Activated T-helper 1 cell treated with anti-CD3 and anti-CD28 coated beads, Interleukin-12 subunit alpha, Interleukin-12 subunit beta, Interleukin-2, Interleukin-4 antibody, amounts not matched to agents 30 ng/mL and 10 ng/mL and 1 ng/mL, durations not matched to agents 14 hours and 24 hours and 36 hours (primary cell): ENCODE measurements at regions not wholly inside any gene's neighbourhood (a gene's known extent, or its start where the extent isn't known, plus 50 kb on each side); places are given as distances from the start of the nearest gene placed in this dataset.

Experiments used
- DNase-seq: peaks from one replicate; pipeline ENCODE4 v3.0.0; 2021; ENCODE audit warnings: low spot score
- H3K27ac Mint-ChIP-seq: one replicate; pipeline ENCODE4 v1.8.0; 2021; ENCODE audit warnings: mild to moderate bottlenecking, mixed read lengths
- H3K27me3 Mint-ChIP-seq: one replicate; pipeline ENCODE4 v1.8.0; 2022; ENCODE audit warnings: mild to moderate bottlenecking, moderate library complexity, mixed read lengths; ENCODE audit not compliant: insufficient read depth
- H3K36me3 Mint-ChIP-seq: one replicate; pipeline ENCODE4 v1.8.0; 2021; ENCODE audit warnings: low read depth, mixed read lengths
- H3K4me1 Mint-ChIP-seq: one replicate; pipeline ENCODE4 v1.8.0; 2021; ENCODE audit warnings: low read depth, mixed read lengths
- H3K4me3 Mint-ChIP-seq: one replicate; pipeline ENCODE4 v1.8.0; 2021; ENCODE audit warnings: mild to moderate bottlenecking, moderate library complexity, mixed read lengths
- H3K9me3 Mint-ChIP-seq: one replicate; pipeline ENCODE4 v1.8.0; 2021; ENCODE audit warnings: mixed read lengths
- intact Hi-C: fragments of 100-400 bp; cut with micrococcal nuclease; formaldehyde crosslinking; loops from one replicate; pipeline ENCODE4 v1.15.1; 2024

DNA sequence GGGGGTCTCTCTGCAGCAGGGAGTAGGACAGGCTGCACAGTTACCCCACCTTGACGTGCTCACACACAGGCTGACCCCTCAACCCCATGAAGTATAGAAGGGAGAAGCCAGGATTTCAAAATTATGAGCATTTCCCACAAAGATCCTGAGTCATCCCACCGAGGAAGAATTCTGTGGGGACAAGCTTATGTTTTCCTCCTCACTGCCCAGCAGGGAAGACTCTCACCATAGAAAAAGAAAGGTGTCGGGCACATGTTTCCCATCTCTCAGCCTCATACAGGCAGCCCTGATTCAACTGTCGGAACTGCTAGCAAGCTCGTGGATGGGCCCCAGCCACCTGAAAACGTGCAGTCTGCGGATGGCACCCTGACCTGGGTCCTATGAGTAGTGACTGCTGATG lies 499.7 kb upstream of the MKI67 start:
- H3K36me3 Mint-ChIP-seq: no peaks in the 10 kb centered on the region
- no peaks in the 10 kb centered on the region for H3K9me3 Mint-ChIP-seq
- H3K27ac Mint-ChIP-seq: no peak overlapping the region
- no peaks in the 10 kb centered on the region for H3K27me3 Mint-ChIP-seq
- intact Hi-C loops: no loop called here
- H3K4me1 Mint-ChIP-seq: no peaks in the 10 kb centered on the region
- no peak for DNase-seq
- no peak overlapping the region for H3K4me3 Mint-ChIP-seq

DNA sequence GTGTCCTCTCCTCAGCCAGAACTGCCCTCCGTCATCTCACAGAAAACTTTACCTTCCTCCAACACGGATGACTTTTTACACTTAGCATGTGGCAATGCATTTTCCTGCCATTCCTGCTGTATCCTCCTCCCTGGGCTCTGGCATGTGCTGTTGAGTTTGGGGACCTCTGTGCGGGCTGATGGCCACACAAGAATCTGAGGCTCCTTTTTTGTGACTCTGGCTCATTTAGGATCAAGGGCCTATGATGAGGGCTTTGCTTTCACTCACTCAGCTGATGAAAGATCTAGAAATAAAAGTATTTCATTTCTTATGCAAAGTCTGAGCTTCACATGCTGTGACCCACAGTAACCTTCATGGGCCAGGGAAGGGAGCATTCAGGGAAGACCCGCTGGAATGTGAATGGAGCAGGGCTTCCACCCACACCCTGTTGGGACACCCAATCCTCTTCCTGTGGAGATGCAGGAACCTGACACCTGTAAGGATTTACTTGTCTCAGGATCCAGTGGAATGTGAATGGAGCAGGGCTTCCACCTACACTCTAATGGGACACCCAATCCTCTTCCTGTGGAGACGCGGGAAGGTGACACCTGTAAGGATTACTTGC lies 500.3 kb upstream of the MKI67 start:
- H3K4me1 Mint-ChIP-seq: no peaks in the 10 kb centered on the region
- no peaks in the 10 kb centered on the region for H3K27me3 Mint-ChIP-seq
- H3K9me3 Mint-ChIP-seq: no peaks in the 10 kb centered on the region
- intact Hi-C loops: no loop called here
- no peak for DNase-seq
- no peak overlapping the region for H3K4me3 Mint-ChIP-seq
- H3K36me3 Mint-ChIP-seq: no peaks in the 10 kb centered on the region
- no peak overlapping the region for H3K27ac Mint-ChIP-seq

DNA sequence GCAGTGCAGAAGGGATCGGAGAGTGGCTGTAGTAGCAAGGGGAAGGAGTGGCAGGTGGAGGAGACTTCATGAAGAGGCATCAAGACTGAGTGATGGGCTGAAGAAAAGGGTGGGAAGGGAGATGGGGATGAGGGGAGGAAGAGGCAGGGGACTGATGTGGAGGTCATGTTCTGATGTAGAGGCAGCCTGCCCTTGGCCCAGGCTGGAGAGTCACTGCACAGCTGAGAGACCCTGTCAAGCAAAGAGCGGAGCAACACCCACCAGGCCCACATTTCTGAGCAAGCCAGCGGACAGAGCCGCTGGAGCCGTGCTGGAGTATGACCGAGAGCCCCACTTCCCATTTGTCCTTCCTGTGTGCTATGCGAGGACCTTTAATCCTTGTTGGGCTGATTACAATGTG lies 501.6 kb upstream of the MKI67 start:
- H3K9me3 Mint-ChIP-seq: no peaks in the 10 kb centered on the region
- H3K27ac Mint-ChIP-seq: no peak overlapping the region
- H3K4me1 Mint-ChIP-seq: no peaks in the 10 kb centered on the region
- H3K27me3 Mint-ChIP-seq: no peaks in the 10 kb centered on the region
- no peak overlapping the region for H3K4me3 Mint-ChIP-seq
- no peak for DNase-seq
- no peaks in the 10 kb centered on the region for H3K36me3 Mint-ChIP-seq
- intact Hi-C loops: no loop called here

DNA sequence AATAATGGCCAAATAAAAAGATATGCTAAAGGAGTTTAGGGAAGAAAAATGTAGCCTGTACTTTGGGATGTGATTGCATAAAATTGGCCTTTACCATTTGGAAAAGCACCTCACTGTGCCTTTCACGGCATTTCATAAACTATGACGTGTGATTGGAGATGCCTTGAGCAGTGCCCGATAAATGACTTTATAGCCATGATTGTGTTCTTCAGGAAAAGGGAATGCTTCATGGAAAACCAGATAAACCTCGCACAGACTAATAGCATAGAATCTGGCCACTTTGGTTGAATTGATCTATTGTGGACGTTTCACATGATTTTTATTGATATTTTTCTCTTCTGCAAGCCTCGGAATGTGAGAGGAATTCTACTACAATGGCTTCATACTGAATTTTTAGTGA lies 502.0 kb upstream of the MKI67 start:
- intact Hi-C loops: no loop called here
- no peaks in the 10 kb centered on the region for H3K36me3 Mint-ChIP-seq
- H3K27ac Mint-ChIP-seq: no peak overlapping the region
- no peaks in the 10 kb centered on the region for H3K9me3 Mint-ChIP-seq
- DNase-seq: no peak
- H3K27me3 Mint-ChIP-seq: no peaks in the 10 kb centered on the region
- no peak overlapping the region for H3K4me3 Mint-ChIP-seq
- no peaks in the 10 kb centered on the region for H3K4me1 Mint-ChIP-seq

DNA sequence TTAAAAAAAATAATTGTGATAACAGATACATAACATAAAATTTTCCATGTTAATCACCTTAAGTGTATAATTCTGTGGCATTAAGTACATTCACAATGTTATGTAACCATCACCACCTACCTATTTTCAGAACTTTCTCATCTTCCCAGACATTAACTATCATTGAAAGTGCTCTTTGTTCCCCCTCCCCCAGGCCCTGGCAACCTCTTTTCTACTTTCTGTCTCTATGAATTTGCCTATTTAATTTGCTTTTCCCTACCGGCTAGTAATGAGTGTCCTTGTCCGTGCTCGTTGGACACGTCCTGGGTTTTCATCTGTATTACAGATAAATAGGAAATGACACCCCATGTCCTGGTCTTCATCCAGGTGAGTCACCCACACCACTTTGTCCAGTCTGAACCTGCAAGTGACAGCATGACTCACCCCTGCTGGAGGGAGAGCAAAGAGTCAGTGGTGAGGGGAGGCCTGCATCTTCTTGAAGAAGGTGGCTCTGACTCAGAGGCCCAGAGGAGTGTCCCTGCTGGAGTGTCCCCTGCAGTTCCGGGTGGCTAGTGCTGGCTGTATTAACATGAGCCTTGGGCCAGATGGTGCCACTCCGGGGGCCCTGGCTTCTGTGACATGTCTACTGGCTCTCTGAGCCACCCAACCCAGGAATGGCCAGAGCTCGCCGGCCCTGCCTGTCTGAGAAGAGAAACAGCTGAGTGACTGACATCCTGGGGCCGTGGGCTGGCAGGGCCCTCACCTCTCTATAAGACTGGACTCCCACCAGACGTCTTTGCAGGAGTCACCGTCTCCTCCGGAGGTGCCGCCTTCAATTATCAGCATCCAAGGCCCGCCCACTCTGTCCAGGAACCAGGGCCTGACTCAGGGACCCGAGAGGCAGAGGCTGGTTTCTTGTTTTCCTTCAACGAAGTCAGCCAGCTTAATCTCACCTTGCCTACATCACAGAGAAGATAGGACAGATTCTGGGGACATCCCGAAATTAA lies 503.2 kb upstream of the MKI67 start:
- intact Hi-C loops: loop anchor here (2.0 kb wide), 1 partner anchor 231 kb away; no protein-coding TSS in a partner anchor
- H3K36me3 Mint-ChIP-seq: no peaks in the 10 kb centered on the region
- H3K9me3 Mint-ChIP-seq: no peaks in the 10 kb centered on the region
- no peak for DNase-seq
- no peak overlapping the region for H3K27ac Mint-ChIP-seq
- H3K4me3 Mint-ChIP-seq: no peak overlapping the region
- peaks cover under 1% of the 10 kb centered on the region for H3K27me3 Mint-ChIP-seq
- H3K4me1 Mint-ChIP-seq: no peaks in the 10 kb centered on the region

DNA sequence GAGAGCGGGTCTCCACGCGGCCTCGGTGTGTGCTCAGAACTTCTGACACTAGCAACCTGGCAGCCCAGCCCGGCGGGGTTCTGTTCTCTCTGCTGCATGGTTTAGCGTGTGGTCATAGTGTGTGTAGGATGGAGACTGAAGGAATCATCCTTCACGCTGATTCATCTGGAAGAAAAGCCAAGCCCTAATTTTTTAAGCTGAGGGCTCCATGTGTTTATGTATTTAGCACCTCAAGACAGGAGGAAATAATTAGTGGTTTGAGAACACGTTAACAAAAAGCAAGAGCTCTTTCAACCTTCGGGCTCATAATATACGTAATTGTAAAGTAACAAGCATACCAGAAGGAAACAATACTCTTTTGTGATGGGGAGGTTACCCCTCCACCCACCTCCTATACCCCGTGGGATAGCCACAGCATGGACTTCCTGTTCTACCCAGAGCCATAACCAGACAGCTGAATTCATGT lies 504.6 kb upstream of the MKI67 start:
- intact Hi-C loops: loop anchor here (2.0 kb wide), 1 partner anchor 230 kb away; no protein-coding TSS in a partner anchor
- Mint-ChIP-seq H3K27me3 (peaks cover 1% of the 10 kb centered on the region), H3K4me1 (no peaks in the 10 kb centered on the region), H3K4me3 (no peak overlapping the region), H3K36me3 (no peaks in the 10 kb centered on the region), H3K9me3 (no peaks in the 10 kb centered on the region), H3K27ac (no peak overlapping the region)
- no peak for DNase-seq

DNA sequence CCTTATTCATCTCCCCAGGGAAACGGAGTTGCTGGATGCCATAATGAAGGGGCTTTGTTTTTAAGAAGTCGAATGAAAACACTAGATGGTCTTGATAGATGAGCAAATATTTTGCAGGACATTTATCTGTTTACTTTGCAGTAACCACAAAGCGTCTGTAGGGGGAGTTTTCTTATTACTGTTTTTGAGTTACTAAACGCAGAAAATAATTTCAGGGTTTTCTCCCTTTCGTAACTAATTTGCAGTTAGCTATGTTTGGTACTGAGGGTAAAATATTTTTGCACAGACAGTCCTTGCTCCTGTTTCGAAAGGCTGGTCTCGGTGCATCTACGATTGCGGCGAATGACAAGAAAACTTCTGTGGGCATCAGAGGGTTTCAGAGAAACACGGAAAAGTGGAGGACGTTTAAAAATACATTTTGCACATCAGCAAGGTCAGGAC lies 505.6 kb upstream of the MKI67 start:
- H3K4me3 Mint-ChIP-seq: no peak overlapping the region
- no peaks in the 10 kb centered on the region for H3K9me3 Mint-ChIP-seq
- DNase-seq: no peak
- peaks cover 1% of the 10 kb centered on the region for H3K27me3 Mint-ChIP-seq
- intact Hi-C loops: loop anchor here (2.0 kb wide), 1 partner anchor 229 kb away; no protein-coding TSS in a partner anchor
- no peaks in the 10 kb centered on the region for H3K4me1 Mint-ChIP-seq
- no peak overlapping the region for H3K27ac Mint-ChIP-seq
- no peaks in the 10 kb centered on the region for H3K36me3 Mint-ChIP-seq

DNA sequence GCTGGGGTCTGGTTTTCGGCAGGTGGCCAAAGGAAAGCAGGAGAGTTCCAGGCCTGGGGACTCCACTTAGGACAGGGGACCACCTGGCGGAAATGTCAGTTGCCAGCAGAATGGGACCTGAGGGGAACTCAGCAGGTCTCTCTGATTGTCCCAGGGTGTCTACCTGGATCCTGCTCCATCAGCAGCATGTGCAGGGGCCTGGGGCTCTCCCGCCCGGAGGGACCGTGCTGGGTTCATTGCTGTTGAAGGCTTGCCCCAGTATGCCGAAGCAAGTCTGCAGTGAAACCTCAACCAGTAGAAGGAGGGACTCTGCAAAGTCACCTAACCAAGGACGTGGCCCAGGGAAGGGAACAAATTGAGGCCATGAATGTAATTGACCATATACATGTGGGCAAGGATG lies 506.5 kb upstream of the MKI67 start:
- H3K27ac Mint-ChIP-seq: no peak overlapping the region
- no peaks in the 10 kb centered on the region for H3K4me1 Mint-ChIP-seq
- no peak for DNase-seq
- intact Hi-C loops: no loop called here
- peaks cover 1% of the 10 kb centered on the region for H3K27me3 Mint-ChIP-seq
- no peak overlapping the region for H3K4me3 Mint-ChIP-seq
- H3K9me3 Mint-ChIP-seq: no peaks in the 10 kb centered on the region
- no peaks in the 10 kb centered on the region for H3K36me3 Mint-ChIP-seq

DNA sequence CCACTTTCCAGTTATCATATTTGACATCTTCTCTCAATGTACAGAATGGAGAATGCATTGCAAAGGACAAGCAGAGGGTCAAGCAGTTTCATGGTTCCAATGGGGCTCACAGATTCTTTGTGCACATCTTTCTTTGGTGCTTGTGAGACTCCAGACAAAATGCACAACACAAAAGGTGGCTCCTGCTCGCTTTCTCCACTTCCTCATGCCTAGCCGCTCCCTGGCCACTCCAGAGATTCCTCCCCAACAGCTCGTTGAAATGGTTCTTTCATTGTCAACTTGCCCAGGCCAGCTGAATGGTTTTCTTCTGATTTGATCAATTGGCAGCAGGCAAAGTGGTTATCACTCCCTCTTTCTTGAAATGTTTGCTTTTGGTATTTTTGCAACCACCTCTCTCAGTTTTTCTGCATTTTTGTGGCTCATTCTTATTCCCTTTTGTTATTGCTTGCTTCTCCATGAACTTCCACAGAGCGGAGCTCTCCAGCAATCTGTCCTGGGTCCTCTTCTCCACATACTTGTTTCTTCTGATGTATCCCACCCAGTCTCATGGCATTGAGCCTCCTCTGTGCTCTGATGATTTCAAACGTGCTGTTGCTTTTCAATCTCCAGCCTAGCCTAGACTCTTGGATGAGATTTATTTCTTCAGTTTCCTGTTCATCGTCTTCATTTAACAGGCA lies 507.8 kb upstream of the MKI67 start:
- Mint-ChIP-seq H3K27ac (no peak overlapping the region), H3K9me3 (no peaks in the 10 kb centered on the region), H3K4me3 (no peak overlapping the region), H3K36me3 (no peaks in the 10 kb centered on the region), H3K4me1 (no peaks in the 10 kb centered on the region), H3K27me3 (peaks cover 1% of the 10 kb centered on the region)
- intact Hi-C loops: no loop called here
- DNase-seq: no peak

DNA sequence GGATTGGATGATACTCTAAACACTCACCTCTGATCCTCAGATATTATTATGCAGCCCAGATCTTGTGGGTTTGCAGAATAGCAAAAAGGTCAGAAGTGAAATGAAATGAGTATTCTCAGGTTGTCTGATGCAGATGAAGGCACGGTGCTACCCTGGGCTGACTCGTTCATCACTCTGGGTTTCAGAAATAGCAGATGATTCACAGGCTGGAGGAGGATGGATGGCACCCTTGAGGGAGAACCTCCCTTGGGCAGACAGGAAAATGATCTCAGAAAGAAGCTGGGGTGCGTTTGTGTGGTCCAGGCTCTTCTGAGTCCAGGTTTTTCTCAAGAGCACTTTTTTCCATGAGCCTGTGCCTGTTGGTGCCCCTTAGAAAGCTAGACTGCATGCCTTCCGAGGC lies 515.8 kb upstream of the MKI67 start:
- no peaks in the 10 kb centered on the region for H3K36me3 Mint-ChIP-seq
- intact Hi-C loops: no loop called here

DNA sequence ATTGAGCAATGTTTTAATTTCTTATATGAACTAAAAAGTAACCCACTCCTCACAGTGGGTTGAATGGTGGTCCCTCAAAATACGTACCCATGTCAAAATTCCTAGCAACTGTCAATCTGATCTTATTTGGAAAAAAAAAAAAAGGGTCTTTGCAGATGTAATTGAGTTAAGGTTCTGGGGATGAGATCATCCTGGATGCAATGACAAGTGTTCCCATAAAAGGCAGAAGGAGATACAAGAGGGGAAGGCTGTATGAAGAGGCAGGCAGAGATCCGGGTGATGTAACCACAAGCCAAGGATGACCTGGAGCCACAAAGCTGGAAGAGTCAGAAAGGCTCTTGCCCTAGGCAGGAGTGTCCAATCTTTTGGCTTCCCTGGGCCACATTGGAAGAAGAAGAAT lies 516.3 kb upstream of the MKI67 start:
- Mint-ChIP-seq H3K9me3 (no peaks in the 10 kb centered on the region), H3K4me3 (no peak overlapping the region), H3K27ac (no peak overlapping the region), H3K36me3 (no peaks in the 10 kb centered on the region), H3K4me1 (no peaks in the 10 kb centered on the region), H3K27me3 (peaks cover 6% of the 10 kb centered on the region)
- intact Hi-C loops: no loop called here
- no peak for DNase-seq

More for the DNA sequence above, 515.8 kb upstream of the MKI67 start:
- no peak for DNase-seq
- no peak overlapping the region for H3K27ac Mint-ChIP-seq
- peaks cover 6% of the 10 kb centered on the region for H3K27me3 Mint-ChIP-seq
- H3K4me1 Mint-ChIP-seq: no peaks in the 10 kb centered on the region
- H3K4me3 Mint-ChIP-seq: no peak overlapping the region
- no peaks in the 10 kb centered on the region for H3K9me3 Mint-ChIP-seq

DNA sequence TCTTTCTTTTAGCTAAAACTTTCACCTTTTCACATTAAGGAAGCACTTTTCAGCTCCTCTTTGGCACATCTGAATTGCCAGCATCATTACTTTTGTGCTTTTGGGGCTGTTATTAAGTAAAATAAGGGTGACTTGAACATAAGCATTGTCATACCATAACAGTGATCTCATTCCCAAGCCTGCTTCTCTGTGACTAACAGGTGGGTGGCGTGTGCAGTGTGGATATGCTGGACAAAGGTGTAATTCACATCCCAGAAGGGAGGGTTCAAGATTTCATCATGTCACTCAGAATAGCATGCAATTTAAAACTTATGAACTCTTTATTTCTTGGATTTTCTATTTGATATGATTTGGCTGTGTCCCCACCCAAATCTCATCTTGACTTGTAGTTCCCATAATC lies 517.4 kb upstream of the MKI67 start:
- Mint-ChIP-seq H3K36me3 (no peaks in the 10 kb centered on the region), H3K9me3 (no peaks in the 10 kb centered on the region), H3K4me1 (no peaks in the 10 kb centered on the region), H3K27me3 (peaks cover 6% of the 10 kb centered on the region), H3K4me3 (no peak overlapping the region), H3K27ac (no peak overlapping the region)
- no peak for DNase-seq
- intact Hi-C loops: no loop called here

DNA sequence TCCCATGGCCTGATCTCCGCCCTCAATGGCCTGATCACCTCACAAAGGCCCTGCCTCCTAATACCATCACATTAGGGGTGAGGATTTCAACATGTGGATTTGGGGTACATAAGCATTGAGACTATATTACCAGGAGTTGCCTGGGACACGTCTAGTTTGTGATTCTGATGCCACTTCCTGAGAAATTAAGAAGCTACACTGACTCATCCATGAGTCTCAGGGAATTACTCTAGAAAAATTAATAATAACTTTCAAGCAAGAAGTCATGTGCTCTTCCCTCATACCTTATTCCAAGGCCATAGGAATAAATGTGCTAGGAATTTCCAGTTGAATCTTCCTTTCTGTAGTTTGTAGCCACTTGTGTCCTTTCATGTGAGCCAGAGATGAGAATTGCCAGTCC lies 519.3 kb upstream of the MKI67 start:
- no peaks in the 10 kb centered on the region for H3K4me1 Mint-ChIP-seq
- H3K36me3 Mint-ChIP-seq: no peaks in the 10 kb centered on the region
- H3K9me3 Mint-ChIP-seq: no peaks in the 10 kb centered on the region
- no peak overlapping the region for H3K27ac Mint-ChIP-seq
- no peak for DNase-seq
- intact Hi-C loops: no loop called here
- no peak overlapping the region for H3K4me3 Mint-ChIP-seq
- peaks cover 6% of the 10 kb centered on the region for H3K27me3 Mint-ChIP-seq
